ENCODE measurements at regions not wholly inside any gene's neighbourhood (a gene's known extent, or its start where the extent isn't known, plus 50 kb on each side); places are given as distances from the start of the nearest gene placed in this dataset.
A peak's percentile ranks its signal among the peaks of the same experiment; 100 is the strongest.

GRCh38 chr13:22062478-22063205 is 391.8 kb downstream of the FGF9 start:
- DNase-seq: peak; percentile 26

- DNase-seq: no peak
These were observed 392.7 kb downstream of the FGF9 start for GRCh38 chr13:22063416-22064124.

GRCh38 chr13:22064854-22065620 is 394.2 kb downstream of the FGF9 start:
- no peak for DNase-seq

- peak; percentile 15 for DNase-seq
These were observed 402.8 kb downstream of the FGF9 start for GRCh38 chr13:22073718-22074117.

- DNase-seq: peak; percentile 48
These were observed 403.5 kb downstream of the FGF9 start for GRCh38 chr13:22074403-22074802.

GRCh38 chr13:22076658-22077057 is 405.8 kb downstream of the FGF9 start:
- DNase-seq: no peak

GRCh38 chr13:22077205-22077683 is 406.4 kb downstream of the FGF9 start:
- DNase-seq: peak; percentile 14

GRCh38 chr13:22077764-22078163 is 406.9 kb downstream of the FGF9 start:
- DNase-seq: peak; percentile 26

- no peak for DNase-seq
These were observed 409.1 kb downstream of the FGF9 start for GRCh38 chr13:22079961-22080360.

GRCh38 chr13:22080832-22081231 is 410.0 kb downstream of the FGF9 start:
- DNase-seq: no peak

GRCh38 chr13:22081430-22081829 is 410.6 kb downstream of the FGF9 start:
- DNase-seq: no peak

- no peak for DNase-seq
These were observed 411.2 kb downstream of the FGF9 start for GRCh38 chr13:22082030-22082429.

- no peak for DNase-seq
These were observed 411.7 kb downstream of the FGF9 start for GRCh38 chr13:22082437-22083100.

- DNase-seq: no peak
These were observed 414.1 kb downstream of the FGF9 start for GRCh38 chr13:22085001-22085400.

GRCh38 chr13:22086597-22087330 is 415.9 kb downstream of the FGF9 start:
- no peak for DNase-seq

- no peak for DNase-seq
These were observed 419.2 kb downstream of the FGF9 start for GRCh38 chr13:22090106-22090505.

GRCh38 chr13:22091222-22091970 is 420.5 kb downstream of the FGF9 start:
- DNase-seq: no peak

- no peak for DNase-seq
These were observed 421.1 kb downstream of the FGF9 start for GRCh38 chr13:22091971-22092300.

- no peak for DNase-seq
These were observed 422.1 kb downstream of the FGF9 start for GRCh38 chr13:22092791-22093560.

GRCh38 chr13:22095794-22096193 is 424.9 kb downstream of the FGF9 start:
- no peak for DNase-seq

GRCh38 chr13:22099585-22099984 is 428.7 kb downstream of the FGF9 start:
- DNase-seq: no peak

Measured in activated CD4-positive, alpha-beta T cell treated with anti-CD3 and anti-CD28 coated beads, Interleukin-10, Interleukin-2, amounts not matched to agents 100 ng/mL and 50 ng/mL, durations not matched to agents 16 hours and 8 hours (primary cell).